WERI-Rb-1 (cell line): ENCODE measurements at regions not wholly inside any gene's neighbourhood (a gene's known extent, or its start where the extent isn't known, plus 50 kb on each side); places are given as distances from the start of the nearest gene placed in this dataset.
"Not testable (repeated sequence)": the region's sequence is repeated elsewhere in the genome, so short reads cannot be mapped to it uniquely, and the experiment has no call there.

Experiments used
- DNase-seq: peaks from one replicate; pipeline ENCODE4 v3.0.0-alpha.2; 2020
- H3K27ac ChIP-seq: fragments of 250-450 bp; sonication (Bioruptor Pico); 2 replicates; pipeline ENCODE4 v1.5.1; 2020; ENCODE audit warnings: mild to moderate bottlenecking, moderate library complexity
- H3K27me3 ChIP-seq: fragments of 250-450 bp; sonication (Bioruptor Pico); 2 replicates; pipeline ENCODE4 v1.5.1; 2021; ENCODE audit warnings: mild to moderate bottlenecking, low read depth, moderate library complexity; ENCODE audit not compliant: insufficient read depth, severe bottlenecking
- H3K36me3 ChIP-seq: fragments of 250-450 bp; sonication (Bioruptor Pico); 2 replicates; pipeline ENCODE4 v1.5.1; 2020; ENCODE audit warnings: mild to moderate bottlenecking, moderate library complexity
- H3K4me3 ChIP-seq: 2 replicates; pipeline ENCODE4 v1.5.1; 2011; ENCODE audit warnings: low read depth, mild to moderate bottlenecking, control low read depth, low read length
- H3K9me3 ChIP-seq: fragments of 250-450 bp; sonication (Bioruptor Pico); 2 replicates; pipeline ENCODE4 v1.5.1; 2021; ENCODE audit warnings: mild to moderate bottlenecking, moderate library complexity; ENCODE audit not compliant: severe bottlenecking
- CTCF ChIP-seq: IDR thresholded peaks from 2 replicates; pipeline ENCODE4 v1.5.1; 2011; ENCODE audit warnings: low read depth, mild to moderate bottlenecking, control low read depth, inconsistent platforms, low read length

- TF ChIP-seq CTCF, result no peak
- Histone ChIP-seq H3K27me3 (no peaks in the 10 kb centered on the region), H3K36me3 (no peaks in the 10 kb centered on the region), H3K9me3 (no peaks in the 10 kb centered on the region), H3K4me3 (no peak overlapping the region), H3K27ac (no peak overlapping the region)
- DNase-seq, result no peak
These were observed 1695.8 kb upstream of the PIK3C3 start for GRCh38 chr18:40259115-40259835.

GRCh38 chr18:40258311-40258710 lies 1696.7 kb upstream of the PIK3C3 start:
- no peak for TF ChIP-seq CTCF
- DNase-seq, result no peak
- Histone ChIP-seq H3K9me3 (no peaks in the 10 kb centered on the region), H3K27ac (no peak overlapping the region), H3K36me3 (no peaks in the 10 kb centered on the region), H3K27me3 (no peaks in the 10 kb centered on the region), H3K4me3 (no peak overlapping the region)

GRCh38 chr18:40250236-40250635 lies 1704.8 kb upstream of the PIK3C3 start:
- DNase-seq, result no peak
- H3K9me3 ChIP-seq, result no peaks in the 10 kb centered on the region
- no peak for TF ChIP-seq CTCF

GRCh38 chr18:40249390-40250080 lies 1705.5 kb upstream of the PIK3C3 start:
- Histone ChIP-seq H3K27ac (no peak overlapping the region), H3K36me3 (no peaks in the 10 kb centered on the region), H3K27me3 (no peaks in the 10 kb centered on the region), H3K4me3 (no peak overlapping the region), H3K9me3 (no peaks in the 10 kb centered on the region)
- DNase-seq, result no peak
- no peak for TF ChIP-seq CTCF

More at GRCh38 chr18:40250236-40250635, 1704.8 kb upstream of the PIK3C3 start:
- no peak overlapping the region for H3K27ac ChIP-seq
- H3K36me3 ChIP-seq, result no peaks in the 10 kb centered on the region
- H3K27me3 ChIP-seq, result no peaks in the 10 kb centered on the region
- no peak overlapping the region for H3K4me3 ChIP-seq

GRCh38 chr18:40245612-40246011 lies 1709.4 kb upstream of the PIK3C3 start:
- DNase-seq, H3K4me3 ChIP-seq, H3K9me3 ChIP-seq, H3K36me3 ChIP-seq, H3K27me3 ChIP-seq, H3K27ac ChIP-seq: not testable (repeated sequence)

GRCh38 chr18:40243607-40244006 lies 1711.4 kb upstream of the PIK3C3 start:
- TF ChIP-seq CTCF, result no peak
- DNase-seq, result no peak
- H3K9me3 ChIP-seq, result no peaks in the 10 kb centered on the region
- H3K4me3 ChIP-seq, result no peak overlapping the region
- no peaks in the 10 kb centered on the region for H3K27me3 ChIP-seq
- no peak overlapping the region for H3K27ac ChIP-seq
- no peaks in the 10 kb centered on the region for H3K36me3 ChIP-seq
